GM19023 (cell line): ENCODE measurements at regions not wholly inside any gene's neighbourhood (a gene's known extent, or its start where the extent isn't known, plus 50 kb on each side); places are given as distances from the start of the nearest gene placed in this dataset.
A peak's percentile ranks its signal among the peaks of the same experiment; 100 is the strongest.
"Not testable (repeated sequence)": the region's sequence is repeated elsewhere in the genome, so short reads cannot be mapped to it uniquely, and the experiment has no call there.

ENCODE experiments used
- ATAC-seq: cut with Tn5 transposase; IDR thresholded peaks from one replicate; pipeline ENCODE4 v1.9.1; 2021; ENCODE audit warnings: mild to moderate bottlenecking, moderate library complexity; ENCODE audit not compliant: unreplicated experiment

DNA sequence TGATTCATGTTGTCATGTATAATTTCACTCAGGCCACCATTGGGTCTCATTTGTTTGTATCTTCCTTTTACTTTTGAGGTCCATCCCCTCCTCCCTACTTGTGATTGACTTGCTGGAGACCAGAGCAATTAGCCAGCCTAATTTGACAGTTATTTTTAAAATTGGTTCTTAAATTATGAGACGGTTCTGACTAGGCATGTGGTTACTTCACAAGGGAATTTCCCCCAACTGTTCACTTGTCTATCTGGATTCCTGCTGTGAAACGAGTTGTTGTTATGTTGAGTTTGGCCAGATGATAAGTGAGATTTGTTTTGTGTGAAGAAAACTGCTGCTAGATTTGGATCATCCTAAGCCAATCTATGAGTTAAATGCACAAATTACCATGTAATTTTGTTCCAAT is 359.1 kb downstream of the BARHL2 start:
- peak; percentile 63 for ATAC-seq

DNA sequence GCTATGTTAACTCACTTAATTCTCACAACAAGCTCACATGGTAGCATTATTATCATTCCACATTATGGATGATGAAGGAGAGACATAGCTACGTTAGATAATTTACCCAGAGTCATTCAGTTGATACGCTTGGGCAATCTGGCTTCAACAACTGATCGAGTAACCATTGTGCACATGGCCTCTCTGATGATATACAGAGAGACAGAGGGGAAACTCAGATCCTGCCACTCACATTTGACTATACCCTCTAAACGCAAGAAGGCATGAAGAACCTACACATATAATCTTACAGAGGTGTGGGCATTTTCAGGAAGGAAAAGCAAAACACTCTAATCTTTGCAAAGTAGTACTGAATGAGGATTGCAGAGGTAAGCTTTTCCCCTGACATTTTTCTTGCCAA is 360.1 kb downstream of the BARHL2 start:
- no peak for ATAC-seq

DNA sequence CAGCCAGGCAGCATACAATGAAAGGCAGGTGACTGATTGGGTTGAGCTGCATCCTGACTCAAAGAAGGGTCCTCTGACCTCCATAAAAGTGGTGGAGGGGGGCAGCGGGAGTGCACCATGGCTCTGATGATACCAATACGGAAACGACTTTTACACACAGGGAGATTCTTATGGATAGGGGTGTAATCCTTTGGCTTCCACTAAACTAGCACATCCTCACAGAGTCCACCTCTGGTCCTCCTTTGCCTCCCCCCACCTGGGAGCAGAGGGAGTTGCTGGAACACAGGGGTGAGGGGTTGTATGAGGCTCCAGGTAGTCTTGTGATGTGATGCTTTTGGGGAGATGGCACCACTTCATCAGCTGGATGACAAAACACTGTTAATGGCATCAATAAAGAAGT is 361.0 kb downstream of the BARHL2 start:
- ATAC-seq = no peak

DNA sequence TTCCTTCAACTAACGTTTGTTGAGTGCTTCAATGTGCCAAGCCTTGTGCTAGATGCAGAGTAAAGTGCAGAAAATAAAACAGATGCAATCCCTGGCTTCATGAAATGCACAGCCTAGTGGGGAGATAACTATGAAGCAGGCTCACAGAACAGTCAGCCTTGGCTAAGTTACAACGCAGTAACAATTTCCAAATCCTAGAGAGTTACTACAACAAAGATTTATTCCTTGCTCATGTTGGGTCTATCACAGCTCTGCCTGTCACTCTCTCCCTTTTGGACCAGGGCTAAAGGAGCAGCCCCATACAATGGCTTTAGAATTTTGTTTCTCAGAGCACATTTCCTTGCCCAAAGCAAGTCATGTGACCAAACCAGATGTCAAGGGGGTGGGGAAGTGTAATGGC is 359.8 kb downstream of the ZNF326 start:
- no peak for ATAC-seq

DNA sequence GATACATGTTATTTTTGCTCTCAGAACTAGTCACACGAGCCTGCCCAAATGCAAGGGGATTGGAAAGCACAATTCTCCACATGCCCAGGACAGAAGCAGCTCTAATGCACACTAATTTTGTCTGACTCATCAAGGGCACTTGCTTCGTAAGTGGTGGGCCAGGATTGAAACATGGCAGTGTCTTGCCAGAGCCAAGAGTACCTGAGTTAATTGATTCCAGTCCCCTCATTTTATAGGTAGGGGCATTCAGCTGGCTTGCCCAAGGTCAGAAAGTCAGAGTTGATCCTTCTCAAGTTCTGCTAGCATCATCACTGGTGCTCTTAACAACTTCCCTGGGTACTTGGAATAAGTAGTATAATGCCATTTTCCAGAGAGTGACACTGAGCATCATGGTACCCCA is 356.1 kb downstream of the ZNF326 start:
- ATAC-seq = no peak

DNA sequence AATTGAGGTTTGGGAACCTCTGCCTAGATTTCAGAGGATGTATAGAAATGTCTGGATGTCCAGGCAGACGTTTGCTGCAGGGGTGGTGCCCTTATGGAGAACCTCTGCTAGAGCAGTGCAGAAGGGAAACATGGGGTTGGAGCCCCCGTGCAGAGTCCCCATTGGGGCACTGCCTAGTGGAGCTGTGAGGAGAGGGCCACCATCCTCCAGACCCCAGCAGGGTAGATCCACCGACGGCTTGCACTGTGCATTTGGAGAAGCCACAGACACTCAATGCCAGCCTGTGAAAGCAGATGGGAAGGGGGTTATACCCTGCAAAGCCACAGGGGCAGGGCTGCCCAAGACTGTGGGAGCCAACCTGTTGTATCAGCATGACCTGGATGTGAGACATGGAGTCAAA is 354.6 kb downstream of the ZNF326 start:
- no peak for ATAC-seq

DNA sequence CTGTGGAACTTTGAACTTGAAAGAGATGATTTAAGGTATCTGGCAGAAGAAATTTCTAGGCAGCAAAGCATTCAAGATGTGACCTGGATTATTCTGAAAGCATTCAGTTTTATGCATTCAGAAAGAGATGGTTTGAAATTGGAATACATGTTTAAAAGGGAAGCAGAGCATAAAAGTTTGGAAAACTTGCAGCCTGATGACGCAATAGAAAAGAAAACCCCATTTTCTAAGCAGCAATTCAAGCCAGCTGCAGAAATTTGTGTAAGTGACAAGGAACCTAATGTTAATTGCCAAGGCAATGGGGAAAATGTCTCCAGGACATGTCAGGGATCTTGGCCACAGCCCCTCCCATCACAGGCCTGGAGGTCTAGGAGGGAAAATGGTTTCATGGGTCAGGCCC is 354.0 kb downstream of the ZNF326 start:
- ATAC-seq = no peak

DNA sequence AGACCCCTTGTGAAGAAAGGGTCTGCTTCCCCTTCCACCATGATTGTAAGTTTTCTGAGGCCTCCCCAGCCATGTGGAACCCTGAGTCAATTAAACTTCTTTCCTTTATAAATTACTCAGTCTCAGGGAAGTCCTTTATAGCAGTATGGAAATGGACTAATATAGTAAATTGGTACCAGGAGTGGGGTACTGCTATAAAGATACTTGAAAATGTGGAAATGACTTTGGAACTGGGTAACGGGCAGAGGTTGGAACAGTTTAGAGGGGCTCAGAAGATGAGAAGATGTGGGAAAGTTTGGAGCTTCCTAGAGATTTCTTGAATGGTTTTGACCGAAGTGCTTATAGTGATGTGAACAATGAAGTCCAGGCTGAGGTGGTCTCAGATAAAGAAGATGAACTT is 353.5 kb downstream of the ZNF326 start:
- not testable (repeated sequence) for ATAC-seq

DNA sequence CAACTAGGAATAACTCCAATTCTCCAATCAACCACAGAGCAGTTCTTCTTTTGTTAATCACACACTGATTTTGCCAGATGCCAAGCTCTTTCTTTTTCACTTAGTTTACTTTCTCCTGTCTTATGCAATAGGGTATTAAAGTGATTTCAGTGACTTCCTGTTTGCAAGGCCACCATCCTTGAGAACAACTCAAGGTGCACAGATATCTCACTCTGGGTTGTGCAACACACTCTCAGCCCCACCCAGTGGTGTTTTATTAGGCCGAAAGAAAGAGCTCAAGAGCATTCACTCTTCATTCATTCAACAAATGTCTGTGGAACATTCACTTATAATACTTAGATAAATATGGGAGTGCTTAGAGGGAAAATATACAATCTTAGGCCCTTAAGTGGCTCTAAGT is 352.5 kb downstream of the ZNF326 start:
- ATAC-seq = no peak

DNA sequence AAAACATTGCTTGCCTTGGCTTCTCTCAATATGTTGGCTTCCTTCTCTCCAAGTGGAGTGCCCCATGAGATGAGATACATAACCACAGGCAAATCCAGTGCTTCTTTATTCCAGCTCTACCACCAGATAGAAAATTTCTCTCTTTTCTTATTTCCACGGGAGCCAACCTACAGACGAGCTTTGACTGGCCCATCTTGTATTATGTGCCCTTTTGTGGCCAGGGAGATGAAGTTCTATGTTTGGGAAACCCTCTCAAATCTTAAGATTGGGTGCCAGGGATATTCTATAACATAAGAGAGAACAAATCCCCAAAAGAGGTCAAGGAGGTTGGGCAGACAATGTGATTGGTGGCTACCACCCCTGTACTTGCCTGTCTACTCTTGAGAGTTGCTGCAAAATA is 351.8 kb downstream of the ZNF326 start:
- ATAC-seq = no peak

DNA sequence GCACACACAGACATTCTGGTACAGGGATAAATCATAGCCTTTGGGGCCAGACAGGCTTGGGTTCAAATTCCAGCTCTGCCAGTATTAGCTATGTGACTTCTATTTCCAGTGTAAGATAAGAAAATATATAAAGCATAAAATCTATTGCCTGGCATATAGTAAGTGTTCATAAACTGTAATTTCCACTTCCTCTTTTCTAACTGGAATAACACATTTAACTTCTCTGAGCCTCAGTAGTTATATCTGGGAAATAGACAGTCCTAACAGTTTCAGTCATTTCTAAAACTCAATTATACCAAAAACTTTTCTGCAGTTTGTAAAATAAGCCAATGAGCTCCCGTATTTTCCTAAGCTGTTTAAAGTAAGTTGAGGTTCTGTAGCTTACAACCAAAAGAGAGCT is 351.4 kb downstream of the ZNF326 start:
- no peak for ATAC-seq

DNA sequence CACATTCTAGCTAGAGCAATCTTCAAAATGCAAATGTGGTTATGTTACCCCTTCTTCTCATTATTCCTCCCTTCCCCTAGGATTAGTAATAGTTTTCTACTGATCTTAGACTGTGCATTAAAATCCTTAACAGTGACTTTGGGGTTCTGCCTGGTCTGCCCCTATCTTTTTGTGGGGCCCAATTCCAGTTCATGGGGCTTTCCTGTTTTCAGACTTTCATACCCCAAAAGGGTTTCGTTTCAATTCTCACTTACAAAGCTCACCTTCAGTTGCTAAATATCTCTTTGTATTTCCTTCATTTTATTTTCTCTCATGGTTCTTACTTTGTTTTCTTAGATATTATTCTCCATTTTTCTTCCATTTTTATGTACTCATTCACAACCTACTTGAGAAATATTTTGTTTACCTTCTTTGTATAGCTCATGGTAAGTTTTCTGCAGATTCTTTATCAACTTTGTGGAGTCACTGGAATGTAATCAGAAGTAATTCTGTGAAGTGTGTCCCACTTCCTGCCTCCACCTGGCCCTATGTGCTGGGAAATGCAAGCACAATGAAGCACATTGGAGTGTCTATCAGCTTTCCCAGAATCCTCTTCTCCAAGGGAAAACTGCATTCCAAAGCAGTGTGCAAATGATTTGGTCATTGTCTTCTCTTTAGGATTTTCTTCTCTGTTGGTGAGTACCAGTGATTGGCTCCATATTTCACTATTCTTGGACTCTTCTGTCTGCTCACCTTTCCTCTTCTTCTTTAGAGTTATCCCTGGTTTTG is 350.2 kb downstream of the ZNF326 start:
- no peak for ATAC-seq

DNA sequence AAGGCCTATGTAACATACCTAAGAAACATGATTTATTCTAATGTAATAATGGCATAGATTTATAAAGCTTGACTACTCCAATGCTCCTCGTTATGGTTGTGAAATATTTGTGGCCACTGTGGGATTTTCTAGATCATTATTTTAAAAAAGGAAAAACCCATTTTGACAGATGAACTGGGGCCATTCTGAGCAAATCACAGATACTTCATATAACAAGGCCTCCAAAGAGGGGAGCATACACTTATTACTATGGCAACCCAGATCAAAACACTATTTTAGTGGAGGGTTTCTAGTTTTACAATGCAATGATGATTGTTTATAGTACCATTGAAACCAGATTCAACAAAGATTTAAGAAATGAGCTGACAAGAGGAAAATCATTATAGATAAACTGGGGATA is 346.6 kb downstream of the ZNF326 start:
- no peak for ATAC-seq

DNA sequence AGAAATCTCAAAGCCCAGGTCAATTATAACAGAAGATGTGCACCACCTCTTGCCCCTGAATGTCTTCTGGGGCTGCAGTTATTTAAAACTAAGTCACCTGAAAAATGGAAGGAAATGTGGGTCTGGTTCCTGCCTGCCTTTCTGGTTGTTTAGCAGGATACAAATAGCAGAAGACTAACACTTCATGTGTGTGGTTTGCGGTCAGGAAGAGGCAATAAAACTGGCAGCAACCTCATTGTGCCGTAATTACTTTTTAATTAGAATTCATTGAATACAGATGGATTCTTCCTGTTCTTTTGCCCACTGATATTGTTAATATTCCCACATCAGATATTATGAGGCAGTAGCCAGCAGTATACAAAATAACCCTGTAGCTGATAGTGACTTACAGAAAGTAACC is 345.7 kb downstream of the ZNF326 start:
- no peak for ATAC-seq

DNA sequence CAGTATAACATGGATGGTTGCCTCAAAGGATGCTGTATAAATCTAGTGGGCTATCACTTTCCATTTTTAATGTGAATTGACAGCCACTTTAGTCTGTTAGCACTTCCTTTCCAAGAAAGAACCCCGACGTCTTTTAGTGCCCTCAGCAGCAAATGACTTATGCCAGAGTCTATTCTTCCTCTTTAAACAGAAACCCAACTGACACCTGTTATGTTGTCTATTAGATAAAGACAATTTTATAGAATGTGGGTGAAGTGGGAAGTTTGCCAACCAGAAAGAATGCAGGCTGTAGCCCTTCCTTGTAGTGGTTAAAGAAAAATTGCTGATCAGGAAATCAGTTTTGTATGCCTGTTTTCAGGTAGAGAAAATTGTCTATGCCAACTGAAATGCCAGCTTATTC is 344.9 kb downstream of the ZNF326 start:
- no peak for ATAC-seq

DNA sequence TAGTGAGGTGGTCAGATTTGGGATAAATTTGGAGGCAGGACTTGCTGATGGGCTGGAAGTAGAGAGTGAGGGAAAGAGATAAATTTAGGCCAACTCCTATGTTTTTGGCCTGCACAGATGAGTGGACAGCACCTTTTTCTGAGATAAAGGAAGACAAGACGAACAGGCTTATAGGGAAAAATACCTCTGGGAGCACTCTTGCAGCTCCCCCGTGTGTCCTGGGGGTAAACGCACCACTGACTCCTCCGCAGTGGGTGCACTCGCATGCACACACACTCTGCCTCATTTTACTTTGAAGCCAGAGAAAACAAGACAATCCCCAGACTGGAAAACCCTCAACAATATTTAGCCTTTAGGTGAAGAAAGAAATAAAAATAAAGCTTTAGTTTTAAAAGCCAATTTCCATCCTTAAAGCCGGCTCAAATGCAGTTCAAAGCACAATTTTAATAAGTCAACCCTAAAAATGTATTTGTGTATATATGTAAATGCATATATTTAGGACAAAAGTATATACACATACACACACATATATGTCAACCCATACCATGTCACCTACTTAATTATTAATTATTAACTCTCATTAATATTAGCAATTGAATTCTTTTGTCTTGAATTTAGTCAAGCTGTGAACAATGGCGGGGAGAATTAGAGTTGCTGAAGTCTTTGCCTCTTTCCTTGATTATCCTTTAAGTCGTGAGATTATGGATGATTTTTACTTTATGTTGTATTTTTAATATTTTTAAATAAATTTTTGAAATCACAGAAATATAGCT is 341.8 kb downstream of the ZNF326 start:
- no peak for ATAC-seq

DNA sequence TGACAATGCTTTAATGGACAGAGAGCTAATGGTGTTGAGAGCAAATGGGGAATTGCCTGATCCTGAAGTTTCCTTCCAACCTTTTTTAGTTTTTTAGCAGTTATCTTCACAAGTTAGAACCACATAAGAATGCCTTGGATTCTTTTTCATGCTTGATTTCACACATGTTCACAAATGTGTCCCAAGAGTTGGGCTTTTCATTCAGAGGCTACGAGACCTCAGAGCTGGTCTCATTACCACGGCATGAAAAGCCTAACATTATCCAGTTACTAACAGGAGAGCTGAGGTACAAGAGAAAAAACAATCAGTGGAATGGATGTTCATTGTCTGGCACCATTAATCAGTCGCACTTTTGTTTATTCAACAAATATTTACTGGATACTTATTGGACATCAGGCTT is 340.6 kb downstream of the ZNF326 start:
- no peak for ATAC-seq

DNA sequence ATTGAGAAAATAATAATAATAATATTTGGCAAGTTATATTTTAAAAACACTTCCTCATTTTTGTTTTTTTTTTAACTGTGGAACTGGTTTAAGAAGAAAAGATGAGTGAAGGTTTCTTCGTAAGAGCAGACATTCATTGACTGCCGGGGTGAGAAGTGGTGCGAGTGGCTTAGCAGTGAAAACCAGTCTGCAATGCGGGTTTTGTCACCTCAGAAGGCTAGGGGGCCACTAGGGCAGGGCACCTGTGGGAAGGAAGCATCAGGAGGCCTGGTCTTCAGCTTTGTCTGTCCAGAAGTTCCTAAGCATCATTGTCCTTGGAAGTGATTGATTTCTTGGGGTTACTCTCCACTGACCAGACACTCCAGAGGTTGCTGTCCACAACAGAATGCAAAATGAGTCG is 339.2 kb downstream of the ZNF326 start:
- no peak for ATAC-seq

DNA sequence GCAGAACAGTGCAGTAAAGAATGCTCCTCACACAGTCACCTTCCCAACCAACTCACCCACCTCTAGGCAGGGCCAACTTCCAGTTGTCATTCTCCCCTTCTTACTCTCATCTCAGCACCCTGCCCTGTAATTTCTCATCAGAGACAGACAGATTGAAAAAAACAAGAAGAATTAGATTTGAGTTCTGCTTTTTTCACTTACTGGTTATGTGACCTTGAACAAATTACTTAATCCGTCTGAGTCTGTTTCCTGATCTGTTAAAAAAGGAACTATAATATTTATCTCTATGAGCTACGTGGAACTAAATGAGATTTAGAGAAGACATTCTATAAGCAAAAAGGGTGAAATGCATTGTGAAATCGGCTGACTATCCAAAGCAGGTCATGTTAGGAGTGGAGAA is 330.3 kb downstream of the ZNF326 start:
- ATAC-seq = no peak

DNA sequence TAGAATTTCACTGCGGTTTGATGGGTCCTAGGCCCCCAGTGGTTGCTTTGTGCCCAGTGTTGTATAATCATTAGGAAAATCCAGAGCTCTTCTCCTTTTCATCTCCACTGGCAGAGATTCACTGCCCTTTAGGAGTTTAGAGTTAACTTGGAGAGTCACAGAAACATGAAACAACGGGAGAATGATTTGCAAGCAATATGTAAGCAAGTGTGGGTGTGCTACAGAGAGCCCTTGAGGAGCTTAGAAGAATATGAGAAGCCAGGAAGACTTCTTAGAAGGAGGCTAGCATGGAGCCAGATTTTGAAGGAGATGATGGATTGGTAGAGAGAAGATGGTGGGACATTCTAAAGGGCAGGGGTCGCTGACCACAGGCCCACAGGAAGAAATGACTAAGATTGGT is 327.3 kb downstream of the ZNF326 start:
- no peak for ATAC-seq

DNA sequence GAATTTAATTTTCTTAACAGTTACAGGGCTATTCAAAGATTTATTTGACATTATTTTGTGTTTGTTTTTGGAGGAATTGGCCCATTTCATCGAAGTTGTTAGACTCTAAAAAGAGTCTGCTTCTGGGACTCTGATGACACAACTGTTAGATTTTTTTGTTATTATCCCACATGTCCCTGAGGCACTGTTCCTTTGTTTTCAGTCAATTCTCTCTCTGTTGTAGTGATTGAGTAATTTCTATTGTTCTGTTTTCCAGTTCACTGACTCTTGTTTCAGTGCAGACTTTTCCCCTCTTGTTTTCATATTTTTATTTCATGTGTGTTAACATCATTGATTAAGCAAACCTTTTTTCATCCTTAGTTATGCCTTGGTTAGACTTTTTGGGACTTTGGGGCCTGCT is 325.0 kb downstream of the ZNF326 start:
- ATAC-seq = no peak

DNA sequence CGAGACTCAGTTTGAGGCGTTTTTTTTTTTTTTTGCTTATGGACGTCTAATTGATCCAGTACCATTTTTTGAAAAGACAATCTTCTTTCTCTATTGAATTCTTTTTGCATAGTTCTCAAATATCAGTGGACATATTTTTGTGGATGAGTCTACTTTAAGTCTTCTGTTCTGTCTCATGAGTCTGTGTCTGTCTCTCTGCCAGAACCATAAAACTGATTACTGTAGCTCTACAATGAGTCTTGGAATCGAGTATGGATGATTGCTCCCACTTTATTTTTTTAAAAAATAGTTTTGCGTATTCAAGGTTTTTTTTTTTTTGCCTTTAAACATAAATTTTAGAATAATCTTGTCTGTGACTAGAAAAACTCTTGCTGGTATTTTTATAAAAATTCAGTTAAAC is 323.5 kb downstream of the ZNF326 start:
- ATAC-seq = no peak

DNA sequence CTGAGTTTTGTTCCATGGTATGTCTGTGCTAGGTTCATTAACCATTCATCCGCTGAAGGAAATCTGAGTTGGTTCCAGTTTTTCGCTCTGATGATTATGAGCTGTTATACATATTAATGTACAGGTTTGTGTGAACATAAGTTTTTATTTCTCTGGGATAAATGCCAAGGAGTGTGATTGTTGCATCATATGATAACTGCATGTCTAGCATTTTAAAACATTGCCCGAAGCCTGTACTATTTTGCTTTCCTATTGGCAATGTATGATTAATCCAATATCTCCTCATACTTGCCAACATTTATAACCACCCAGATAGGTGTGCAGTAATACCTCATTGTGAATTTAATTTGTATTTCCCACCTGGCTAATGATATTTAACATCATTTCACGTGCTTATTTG is 322.7 kb downstream of the ZNF326 start:
- ATAC-seq = no peak
